Caco-2 (cell line): ENCODE measurements at regions not wholly inside any gene's neighbourhood (a gene's known extent, or its start where the extent isn't known, plus 50 kb on each side); places are given as distances from the start of the nearest gene placed in this dataset.

Experiments used
- BruUV-seq: library from RNA; stranded (reverse); fragments of 400-500 nt; replicated peaks from 2 replicates; lab custom pipeline; 2021; lab: Mats Ljungman, UMichigan
- CTCF ChIA-PET: fragments of 300-600 bp; sonication (Branson Sonifier 250); formaldehyde crosslinking; loops from one replicate; lab custom pipeline; 2022; ENCODE audit warnings: antibody characterized with exemption; lab: Charles Lee
- POLR2A ChIA-PET: fragments of 300-600 bp; sonication (Branson Sonifier 250); formaldehyde crosslinking; loops from one replicate; lab custom pipeline; 2022; ENCODE audit warnings: antibody characterized with exemption; lab: Charles Lee
- DNase-seq, 2 experiments: peaks; one replicate each; pipeline versions ENCODE4 v3.0.0 to v3.0.0-alpha.2; 2020 to 2022
- H3K27me3 ChIP-seq: replicated peaks from 2 replicates; pipeline ENCODE4 v1.6.0; 2011; ENCODE audit warnings: low read length; ENCODE audit not compliant: control insufficient read depth, insufficient read depth
- H3K36me3 ChIP-seq: 2 replicates; pipeline ENCODE4 v1.5.1; 2011; ENCODE audit warnings: low read length; ENCODE audit not compliant: control insufficient read depth, insufficient read depth
- H3K4me1 ChIP-seq: fragments of 250-450 bp; sonication (Bioruptor Pico); 2 replicates; pipeline ENCODE4 v1.5.1; 2020; ENCODE audit warnings: mild to moderate bottlenecking
- H3K4me3 ChIP-seq: 2 replicates; pipeline ENCODE4 v1.5.1; 2011; ENCODE audit warnings: low read depth, mild to moderate bottlenecking, control low read depth, low read length
- H3K9me3 ChIP-seq: fragments of 250-450 bp; sonication (Bioruptor Pico); 2 replicates; pipeline ENCODE4 v1.5.1; 2020; ENCODE audit warnings: mild to moderate bottlenecking, moderate library complexity
- H3K27ac Mint-ChIP-seq: one replicate; pipeline ENCODE4 v1.8.0; 2022; ENCODE audit warnings: mixed read lengths; ENCODE audit not compliant: unreplicated experiment
- H3K27me3 Mint-ChIP-seq: one replicate; pipeline ENCODE4 v1.8.0; 2022; ENCODE audit warnings: mixed read lengths; ENCODE audit not compliant: insufficient read depth, unreplicated experiment
- H3K36me3 Mint-ChIP-seq: one replicate; pipeline ENCODE4 v1.8.0; 2022; ENCODE audit warnings: mild to moderate bottlenecking, mixed read lengths; ENCODE audit not compliant: insufficient read depth, unreplicated experiment
- H3K4me1 Mint-ChIP-seq: one replicate; pipeline ENCODE4 v1.8.0; 2022; ENCODE audit warnings: low read depth, mixed read lengths; ENCODE audit not compliant: unreplicated experiment
- H3K4me3 Mint-ChIP-seq: one replicate; pipeline ENCODE4 v1.8.0; 2022; ENCODE audit warnings: mild to moderate bottlenecking, moderate library complexity, mixed read lengths; ENCODE audit not compliant: unreplicated experiment
- H3K9me3 Mint-ChIP-seq: one replicate; pipeline ENCODE4 v1.8.0; 2022; ENCODE audit warnings: mixed read lengths; ENCODE audit not compliant: unreplicated experiment
- CTCF ChIP-seq, 2 experiments: fragments of 200-600 bp in 1 of 2; IDR thresholded peaks; 1 replicate in 1 of 2; 2 replicates in 1 of 2; pipeline versions ENCODE4 v1.5.1 to v1.8.0; 2011 to 2022; ENCODE audit warnings: antibody characterized with exemption in 1 of 2, control low read depth in 1 of 2, inconsistent platforms in 1 of 2, low read depth in 1 of 2, low read length in 1 of 2, mild to moderate bottlenecking in 1 of 2, moderate library complexity in 1 of 2; ENCODE audit not compliant: insufficient read depth in 1 of 2, severe bottlenecking in 1 of 2, unreplicated experiment in 1 of 2
- intact Hi-C: fragments of 100-400 bp; cut with micrococcal nuclease; formaldehyde crosslinking; loops from one replicate; pipeline ENCODE4 v1.10.0; 2022; ENCODE audit not compliant: unreplicated experiment

- CTCF ChIA-PET: no interaction called here
- no peaks in the 10 kb centered on the region for H3K27me3 Mint-ChIP-seq
- H3K27ac Mint-ChIP-seq: peak overlapping the region; percentile 76
- DNase-seq: peak; percentile 35 to 40
- Histone ChIP-seq H3K4me3 (no peak overlapping the region), H3K36me3 (no peaks in the 10 kb centered on the region), H3K4me1 (peaks cover 15% of the 10 kb centered on the region), H3K9me3 (0 out of 2 replicates have a peak, but pooled peaks cover 4% of the 10 kb centered on the region), H3K27me3 (no peaks in the 10 kb centered on the region)
- POLR2A ChIA-PET: no interaction called here
- no TSS peak for BruUV-seq
- H3K36me3 Mint-ChIP-seq: no peaks in the 10 kb centered on the region
- H3K4me3 Mint-ChIP-seq: peak overlapping the region; percentile 50
- no peak for TF ChIP-seq CTCF (IDR thresholded peaks at IDR 0.05; ENCODE audit: insufficient read depth in 1 of 2, low read depth in 1 of 2, low read length in 1 of 2, severe bottlenecking in 1 of 2, unreplicated experiment in 1 of 2)
- intact Hi-C loops: loop anchor here (1.0 kb wide), 2 partner anchors 17 to 57 kb away; no protein-coding TSS in a partner anchor
- H3K9me3 Mint-ChIP-seq: no peaks in the 10 kb centered on the region
- H3K4me1 Mint-ChIP-seq: peaks cover 24% of the 10 kb centered on the region
Measured at GRCh38 chr13:61136093-61136492, 279.6 kb downstream of the PCDH20 start.

- 0 out of 2 replicates have a peak, but pooled peaks cover 4% of the 10 kb centered on the region for H3K9me3 ChIP-seq
- peak overlapping the region; percentile 50 for H3K4me3 Mint-ChIP-seq
- no TSS peak for BruUV-seq
- H3K4me1 ChIP-seq: peaks cover 15% of the 10 kb centered on the region
- no peaks in the 10 kb centered on the region for H3K27me3 Mint-ChIP-seq
- H3K27me3 ChIP-seq: no peaks in the 10 kb centered on the region
- peaks cover 24% of the 10 kb centered on the region for H3K4me1 Mint-ChIP-seq
- H3K4me3 ChIP-seq: no peak overlapping the region
- H3K36me3 ChIP-seq: no peaks in the 10 kb centered on the region
- no peaks in the 10 kb centered on the region for H3K36me3 Mint-ChIP-seq
- DNase-seq: no peak
- CTCF ChIA-PET: no interaction called here
- intact Hi-C loops: no loop called here
- TF ChIP-seq CTCF (IDR thresholded peaks at IDR 0.05; ENCODE audit: insufficient read depth in 1 of 2, low read depth in 1 of 2, low read length in 1 of 2, severe bottlenecking in 1 of 2, unreplicated experiment in 1 of 2): no peak
- POLR2A ChIA-PET: no interaction called here
- H3K27ac Mint-ChIP-seq: peak overlapping the region; percentile 76
- H3K9me3 Mint-ChIP-seq: no peaks in the 10 kb centered on the region
Measured at GRCh38 chr13:61135583-61135982, 280.1 kb downstream of the PCDH20 start.

GRCh38 chr13:61128850-61129645 is 286.6 kb downstream of the PCDH20 start:
- Mint-ChIP-seq H3K4me1 (peaks cover 10% of the 10 kb centered on the region), H3K9me3 (no peaks in the 10 kb centered on the region), H3K27ac (no peak overlapping the region), H3K4me3 (no peak overlapping the region), H3K36me3 (no peaks in the 10 kb centered on the region), H3K27me3 (no peaks in the 10 kb centered on the region)
- H3K27me3 ChIP-seq: no peaks in the 10 kb centered on the region
- no peak for DNase-seq
- H3K36me3 ChIP-seq: no peaks in the 10 kb centered on the region
- ChIA-PET POLR2A (no interaction called here), CTCF (no interaction called here)
- H3K9me3 ChIP-seq: 0 out of 2 replicates have a peak, but pooled peaks cover 4% of the 10 kb centered on the region
- BruUV-seq: no TSS peak
- TF ChIP-seq CTCF (IDR thresholded peaks at IDR 0.05; ENCODE audit: insufficient read depth in 1 of 2, low read depth in 1 of 2, low read length in 1 of 2, severe bottlenecking in 1 of 2, unreplicated experiment in 1 of 2): no peak
- H3K4me3 ChIP-seq: no peak overlapping the region
- intact Hi-C loops: loop anchor here (10.0 kb wide), 1 partner anchor 286 kb away; the partner anchor contains the start of gene PCDH20
- peaks cover 18% of the 10 kb centered on the region for H3K4me1 ChIP-seq
